ENCODE measurements at regions not wholly inside any gene's neighbourhood (a gene's known extent, or its start where the extent isn't known, plus 50 kb on each side); places are given as distances from the start of the nearest gene placed in this dataset.

GRCh38 chr16:80199614-80200013, 341.2 kb upstream of the DYNLRB2 start:
- Histone ChIP-seq H4K8ac (replicated peaks; ENCODE audit: insufficient read length, low read depth, low read length) (no peak overlapping the region), H3K23ac (ENCODE audit: insufficient read length, low read depth, low read length) (no peak overlapping the region), H3K79me2 (ENCODE audit: insufficient read depth, low read length) (no peaks in the 10 kb centered on the region), H3K4me2 (ENCODE audit: insufficient read depth, insufficient read length, low read length) (no peak overlapping the region), H3K9me3 (ENCODE audit: control insufficient read depth, low read depth, low read length) (no peaks in the 10 kb centered on the region), H2BK5ac (ENCODE audit: insufficient read length, low read length) (no peak overlapping the region), H4K5ac (ENCODE audit: insufficient read length, low read depth, low read length) (no peak overlapping the region), H2BK12ac (ENCODE audit: insufficient read length, low read depth, low read length) (no peak overlapping the region), H2BK120ac (ENCODE audit: low read depth, low read length, poor library complexity, severe bottlenecking) (no peak overlapping the region), H3K18ac (ENCODE audit: insufficient read length, low read depth, low read length) (no peak overlapping the region), H2BK15ac (ENCODE audit: low read depth, low read length) (no peak overlapping the region), H3K23me2 (ENCODE audit: insufficient read length, low read depth, low read length, poor library complexity, severe bottlenecking) (no peaks in the 10 kb centered on the region), H3K14ac (ENCODE audit: insufficient read depth, low read length) (no peak overlapping the region), H2BK20ac (ENCODE audit: low read depth, low read length, poor library complexity, severe bottlenecking) (no peak overlapping the region), H3T11ph (ENCODE audit: low read length) (no peak overlapping the region), H3K9ac (ENCODE audit: extremely low read depth, insufficient read length, low read length) (no peak overlapping the region), H2AK5ac (ENCODE audit: insufficient read length, low read length) (no peak overlapping the region), H3K4me1 (ENCODE audit: insufficient read depth, low read length) (no peaks in the 10 kb centered on the region), H3K79me1 (ENCODE audit: insufficient read depth, low read depth, low read length, poor library complexity, severe bottlenecking) (no peaks in the 10 kb centered on the region), H4K91ac (ENCODE audit: insufficient read length, low read depth, low read length) (no peak overlapping the region), H3K27me3 (ENCODE audit: insufficient read depth, low read length) (no peaks in the 10 kb centered on the region), H2AFZ (ENCODE audit: low read length) (no peak overlapping the region), H4K20me1 (ENCODE audit: control insufficient read depth, insufficient read depth, insufficient read length) (no peaks in the 10 kb centered on the region), H3K27ac (ENCODE audit: insufficient read length, low read depth, low read length) (no peak overlapping the region), H3K4ac (ENCODE audit: low read depth, low read length) (no peak overlapping the region), H3K56ac (ENCODE audit: insufficient read length, low read depth, low read length) (no peak overlapping the region)
- no CpG with 5 or more reads among the region's 3 CpGs for WGBS (ENCODE audit: extremely low coverage, insufficient read length, low lambda C conversion rate)
- Mint-ChIP-seq H3K4me1 (no peaks in the 10 kb centered on the region), H3K27ac (no peak overlapping the region), H3K9me3 (no peaks in the 10 kb centered on the region), H3K36me3 (ENCODE audit: insufficient read depth in 1 of 3, low read depth in 3 of 3) (no peaks in the 10 kb centered on the region), H3K4me3 (no peak overlapping the region), H3K27me3 (ENCODE audit: low read depth) (peaks cover 1% of the 10 kb centered on the region; the same call in 1 of the 2 replicates)
- DNase-seq, result no peak
- TF ChIP-seq CTCF (conservative IDR thresholded peaks at IDR 0.05), result no peak

Measured in H9 (cell line).